ENCODE measurements at regions not wholly inside any gene's neighbourhood (a gene's known extent, or its start where the extent isn't known, plus 50 kb on each side); places are given as distances from the start of the nearest gene placed in this dataset.

GRCh38 chr3:181358060-181358459 lies 353.7 kb upstream of the SOX2 start:
- TF ChIP-seq CTCF (conservative IDR thresholded peaks at IDR 0.05; ENCODE audit: low read depth, low read length) (no peak), EZH2 (IDR thresholded peaks at IDR 0.05; ENCODE audit: low read length, unreplicated experiment) (no peak)
